ENCODE measurements at regions not wholly inside any gene's neighbourhood (a gene's known extent, or its start where the extent isn't known, plus 50 kb on each side); places are given as distances from the start of the nearest gene placed in this dataset.

DNA sequence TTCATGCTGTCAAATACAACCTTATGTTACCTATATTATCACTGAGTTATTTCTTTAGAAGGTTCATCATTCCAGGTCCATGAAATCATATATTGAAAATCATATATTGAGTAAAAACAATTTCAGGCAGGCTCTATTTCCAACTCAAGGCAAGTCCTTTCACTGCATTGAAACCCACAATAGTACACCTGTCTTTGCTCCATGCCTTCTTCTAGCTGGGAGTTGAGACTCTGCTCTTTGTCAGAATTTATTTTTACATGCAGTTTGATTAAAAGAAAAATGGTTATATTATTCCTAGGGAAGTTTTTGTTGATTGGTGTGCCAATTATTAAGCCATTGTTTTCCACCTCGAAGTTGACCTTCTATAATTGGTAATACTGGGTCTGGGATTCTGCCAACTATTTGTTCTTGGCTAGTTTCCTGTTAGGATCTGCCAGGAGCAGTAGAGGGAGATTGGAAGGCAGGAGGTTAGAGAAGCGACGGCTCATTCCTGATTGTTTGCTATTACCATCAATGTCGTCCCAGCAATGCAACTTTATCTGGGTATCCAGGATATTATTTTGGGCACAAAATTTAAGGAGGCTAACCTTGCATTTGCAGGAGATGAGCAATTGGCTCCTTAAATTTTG lies 79.5 kb upstream of the MIS18BP1 start:
- TF ChIP-seq, protein P1, sequence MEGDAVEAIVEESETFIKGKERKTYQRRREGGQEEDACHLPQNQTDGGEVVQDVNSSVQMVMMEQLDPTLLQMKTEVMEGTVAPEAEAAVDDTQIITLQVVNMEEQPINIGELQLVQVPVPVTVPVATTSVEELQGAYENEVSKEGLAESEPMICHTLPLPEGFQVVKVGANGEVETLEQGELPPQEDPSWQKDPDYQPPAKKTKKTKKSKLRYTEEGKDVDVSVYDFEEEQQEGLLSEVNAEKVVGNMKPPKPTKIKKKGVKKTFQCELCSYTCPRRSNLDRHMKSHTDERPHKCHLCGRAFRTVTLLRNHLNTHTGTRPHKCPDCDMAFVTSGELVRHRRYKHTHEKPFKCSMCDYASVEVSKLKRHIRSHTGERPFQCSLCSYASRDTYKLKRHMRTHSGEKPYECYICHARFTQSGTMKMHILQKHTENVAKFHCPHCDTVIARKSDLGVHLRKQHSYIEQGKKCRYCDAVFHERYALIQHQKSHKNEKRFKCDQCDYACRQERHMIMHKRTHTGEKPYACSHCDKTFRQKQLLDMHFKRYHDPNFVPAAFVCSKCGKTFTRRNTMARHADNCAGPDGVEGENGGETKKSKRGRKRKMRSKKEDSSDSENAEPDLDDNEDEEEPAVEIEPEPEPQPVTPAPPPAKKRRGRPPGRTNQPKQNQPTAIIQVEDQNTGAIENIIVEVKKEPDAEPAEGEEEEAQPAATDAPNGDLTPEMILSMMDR (IDR thresholded peaks at IDR 0.05; ENCODE audit: low read length), result no peak
- TF ChIP-seq EZH2phosphoT487 (IDR thresholded peaks at IDR 0.05; ENCODE audit: low read length), result no peak

Measured in MM.1S (cell line).